ENCODE measurements at regions not wholly inside any gene's neighbourhood (a gene's known extent, or its start where the extent isn't known, plus 50 kb on each side); places are given as distances from the start of the nearest gene placed in this dataset.
"Not testable (repeated sequence)": the region's sequence is repeated elsewhere in the genome, so short reads cannot be mapped to it uniquely, and the experiment has no call there.

GRCh38 chr3:106488331-106488730 lies 619.5 kb upstream of the CBLB start:
- no peak for DNase-seq

- DNase-seq: peak; percentile 29
These were observed 623.0 kb upstream of the CBLB start for GRCh38 chr3:106491796-106492195.

- peak; percentile 23 for DNase-seq
These were observed 639.6 kb upstream of the CBLB start for GRCh38 chr3:106508331-106508893.

- DNase-seq: no peak
These were observed 641.4 kb upstream of the CBLB start for GRCh38 chr3:106510206-106510605.

GRCh38 chr3:106512846-106513245 lies 644.0 kb upstream of the CBLB start:
- DNase-seq: no peak

- DNase-seq: no peak
These were observed 645.6 kb upstream of the CBLB start for GRCh38 chr3:106514431-106514830.

- DNase-seq: no peak
These were observed 649.7 kb upstream of the CBLB start for GRCh38 chr3:106518516-106518915.

GRCh38 chr3:106522397-106522796 lies 653.6 kb upstream of the CBLB start:
- no peak for DNase-seq

GRCh38 chr3:106528932-106529331 lies 660.1 kb upstream of the CBLB start:
- DNase-seq: no peak

GRCh38 chr3:106529738-106530137 lies 660.9 kb upstream of the CBLB start:
- DNase-seq: no peak

- no peak for DNase-seq
These were observed 661.6 kb upstream of the CBLB start for GRCh38 chr3:106530367-106530766.

GRCh38 chr3:106531771-106532329 lies 663.0 kb upstream of the CBLB start:
- not testable (repeated sequence) for DNase-seq

GRCh38 chr3:106533093-106533787 lies 664.4 kb upstream of the CBLB start:
- no peak for DNase-seq

GRCh38 chr3:106533788-106534160 lies 665.0 kb upstream of the CBLB start:
- no peak for DNase-seq

GRCh38 chr3:106534206-106534605 lies 665.4 kb upstream of the CBLB start:
- no peak for DNase-seq

- no peak for DNase-seq
These were observed 671.9 kb upstream of the CBLB start for GRCh38 chr3:106540743-106541142.

- no peak for DNase-seq
These were observed 673.4 kb upstream of the CBLB start for GRCh38 chr3:106542101-106542769.

GRCh38 chr3:106552351-106553043 lies 683.7 kb upstream of the CBLB start:
- DNase-seq: no peak

- no peak for DNase-seq
These were observed 691.7 kb upstream of the CBLB start for GRCh38 chr3:106560451-106560966.

GRCh38 chr3:106566277-106566676 lies 697.5 kb upstream of the CBLB start:
- DNase-seq: no peak

GRCh38 chr3:106570426-106570825 lies 701.6 kb upstream of the CBLB start:
- no peak for DNase-seq

- DNase-seq: no peak
These were observed 704.8 kb upstream of the CBLB start for GRCh38 chr3:106573605-106574004.

GRCh38 chr3:106575029-106575428 lies 706.2 kb upstream of the CBLB start:
- DNase-seq: no peak
